ENCODE measurements at regions not wholly inside any gene's neighbourhood (a gene's known extent, or its start where the extent isn't known, plus 50 kb on each side); places are given as distances from the start of the nearest gene placed in this dataset.

DNA sequence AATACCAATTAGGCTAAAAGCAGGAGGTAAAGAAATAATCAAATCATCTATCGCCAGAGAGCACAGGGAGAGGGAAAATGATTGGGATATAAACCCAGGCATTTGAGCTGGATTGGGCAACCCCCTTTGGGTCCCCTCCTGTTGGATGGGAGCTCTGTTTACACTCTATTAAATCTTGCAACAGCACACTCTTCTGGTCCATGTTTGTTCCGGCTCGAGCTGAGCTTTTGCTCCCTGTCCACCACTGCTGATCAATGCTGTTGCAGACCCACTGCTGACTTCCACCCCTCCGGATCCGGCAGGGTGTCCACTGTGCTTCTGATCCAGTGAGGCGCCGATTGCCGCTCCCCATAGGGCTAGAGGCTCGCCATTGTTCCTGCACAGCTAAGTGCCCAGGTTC is 493.8 kb downstream of the MATN1 start (continued):
- TF ChIP-seq HMG20A (CRISPR knock-in tag; IDR thresholded peaks at IDR 0.05; ENCODE audit: borderline replicate concordance) (no peak), ZNF253 (CRISPR knock-in tag; IDR thresholded peaks at IDR 0.05; ENCODE audit: borderline replicate concordance) (no peak), RARG (CRISPR knock-in tag; IDR thresholded peaks at IDR 0.05; ENCODE audit: low read depth) (no peak), KDM2A (CRISPR knock-in tag; IDR thresholded peaks at IDR 0.05; ENCODE audit: borderline replicate concordance, low read depth) (no peak), ZNF24 (IDR thresholded peaks at IDR 0.05) (no peak), ZMYM2 (CRISPR knock-in tag; IDR thresholded peaks at IDR 0.05) (no peak), ZBTB42 (CRISPR knock-in tag; IDR thresholded peaks at IDR 0.05) (no peak), AHR (CRISPR knock-in tag; IDR thresholded peaks at IDR 0.05) (no peak), ZFP1 (CRISPR knock-in tag; IDR thresholded peaks at IDR 0.05) (no peak), PAXIP1 (CRISPR knock-in tag; conservative IDR thresholded peaks at IDR 0.05) (peak; percentile 65), FOXJ3 (CRISPR knock-in tag; IDR thresholded peaks at IDR 0.05; ENCODE audit: borderline replicate concordance) (peak; percentile 76; the same call in 1 of the 2 replicates), SYNCRIP (IDR thresholded peaks at IDR 0.05; ENCODE audit: insufficient read depth, low read depth, low read length) (no peak), PBX2 (CRISPR knock-in tag; IDR thresholded peaks at IDR 0.05) (no peak), CHD4 (IDR thresholded peaks at IDR 0.05; ENCODE audit: borderline replicate concordance, low read length) (no peak)
- TF ChIP-seq, protein P1, sequence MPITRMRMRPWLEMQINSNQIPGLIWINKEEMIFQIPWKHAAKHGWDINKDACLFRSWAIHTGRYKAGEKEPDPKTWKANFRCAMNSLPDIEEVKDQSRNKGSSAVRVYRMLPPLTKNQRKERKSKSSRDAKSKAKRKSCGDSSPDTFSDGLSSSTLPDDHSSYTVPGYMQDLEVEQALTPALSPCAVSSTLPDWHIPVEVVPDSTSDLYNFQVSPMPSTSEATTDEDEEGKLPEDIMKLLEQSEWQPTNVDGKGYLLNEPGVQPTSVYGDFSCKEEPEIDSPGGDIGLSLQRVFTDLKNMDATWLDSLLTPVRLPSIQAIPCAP (CRISPR knock-in tag; IDR thresholded peaks at IDR 0.05; ENCODE audit: low read depth) = no peak
- TF ChIP-seq, protein P2, sequence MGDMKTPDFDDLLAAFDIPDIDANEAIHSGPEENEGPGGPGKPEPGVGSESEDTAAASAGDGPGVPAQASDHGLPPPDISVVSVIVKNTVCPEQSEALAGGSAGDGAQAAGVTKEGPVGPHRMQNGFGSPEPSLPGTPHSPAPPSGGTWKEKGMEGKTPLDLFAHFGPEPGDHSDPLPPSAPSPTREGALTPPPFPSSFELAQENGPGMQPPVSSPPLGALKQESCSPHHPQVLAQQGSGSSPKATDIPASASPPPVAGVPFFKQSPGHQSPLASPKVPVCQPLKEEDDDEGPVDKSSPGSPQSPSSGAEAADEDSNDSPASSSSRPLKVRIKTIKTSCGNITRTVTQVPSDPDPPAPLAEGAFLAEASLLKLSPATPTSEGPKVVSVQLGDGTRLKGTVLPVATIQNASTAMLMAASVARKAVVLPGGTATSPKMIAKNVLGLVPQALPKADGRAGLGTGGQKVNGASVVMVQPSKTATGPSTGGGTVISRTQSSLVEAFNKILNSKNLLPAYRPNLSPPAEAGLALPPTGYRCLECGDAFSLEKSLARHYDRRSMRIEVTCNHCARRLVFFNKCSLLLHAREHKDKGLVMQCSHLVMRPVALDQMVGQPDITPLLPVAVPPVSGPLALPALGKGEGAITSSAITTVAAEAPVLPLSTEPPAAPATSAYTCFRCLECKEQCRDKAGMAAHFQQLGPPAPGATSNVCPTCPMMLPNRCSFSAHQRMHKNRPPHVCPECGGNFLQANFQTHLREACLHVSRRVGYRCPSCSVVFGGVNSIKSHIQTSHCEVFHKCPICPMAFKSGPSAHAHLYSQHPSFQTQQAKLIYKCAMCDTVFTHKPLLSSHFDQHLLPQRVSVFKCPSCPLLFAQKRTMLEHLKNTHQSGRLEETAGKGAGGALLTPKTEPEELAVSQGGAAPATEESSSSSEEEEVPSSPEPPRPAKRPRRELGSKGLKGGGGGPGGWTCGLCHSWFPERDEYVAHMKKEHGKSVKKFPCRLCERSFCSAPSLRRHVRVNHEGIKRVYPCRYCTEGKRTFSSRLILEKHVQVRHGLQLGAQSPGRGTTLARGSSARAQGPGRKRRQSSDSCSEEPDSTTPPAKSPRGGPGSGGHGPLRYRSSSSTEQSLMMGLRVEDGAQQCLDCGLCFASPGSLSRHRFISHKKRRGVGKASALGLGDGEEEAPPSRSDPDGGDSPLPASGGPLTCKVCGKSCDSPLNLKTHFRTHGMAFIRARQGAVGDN (CRISPR knock-in tag; IDR thresholded peaks at IDR 0.05) = peak; percentile 27
- TF ChIP-seq, protein P3, sequence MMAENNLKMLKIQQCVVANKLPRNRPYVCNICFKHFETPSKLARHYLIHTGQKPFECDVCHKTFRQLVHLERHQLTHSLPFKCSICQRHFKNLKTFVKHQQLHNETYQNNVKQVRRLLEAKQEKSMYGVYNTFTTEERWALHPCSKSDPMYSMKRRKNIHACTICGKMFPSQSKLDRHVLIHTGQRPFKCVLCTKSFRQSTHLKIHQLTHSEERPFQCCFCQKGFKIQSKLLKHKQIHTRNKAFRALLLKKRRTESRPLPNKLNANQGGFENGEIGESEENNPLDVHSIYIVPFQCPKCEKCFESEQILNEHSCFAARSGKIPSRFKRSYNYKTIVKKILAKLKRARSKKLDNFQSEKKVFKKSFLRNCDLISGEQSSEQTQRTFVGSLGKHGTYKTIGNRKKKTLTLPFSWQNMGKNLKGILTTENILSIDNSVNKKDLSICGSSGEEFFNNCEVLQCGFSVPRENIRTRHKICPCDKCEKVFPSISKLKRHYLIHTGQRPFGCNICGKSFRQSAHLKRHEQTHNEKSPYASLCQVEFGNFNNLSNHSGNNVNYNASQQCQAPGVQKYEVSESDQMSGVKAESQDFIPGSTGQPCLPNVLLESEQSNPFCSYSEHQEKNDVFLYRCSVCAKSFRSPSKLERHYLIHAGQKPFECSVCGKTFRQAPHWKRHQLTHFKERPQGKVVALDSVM (CRISPR knock-in tag; IDR thresholded peaks at IDR 0.05) = no peak
